ENCODE measurements at regions not wholly inside any gene's neighbourhood (a gene's known extent, or its start where the extent isn't known, plus 50 kb on each side); places are given as distances from the start of the nearest gene placed in this dataset.

DNA sequence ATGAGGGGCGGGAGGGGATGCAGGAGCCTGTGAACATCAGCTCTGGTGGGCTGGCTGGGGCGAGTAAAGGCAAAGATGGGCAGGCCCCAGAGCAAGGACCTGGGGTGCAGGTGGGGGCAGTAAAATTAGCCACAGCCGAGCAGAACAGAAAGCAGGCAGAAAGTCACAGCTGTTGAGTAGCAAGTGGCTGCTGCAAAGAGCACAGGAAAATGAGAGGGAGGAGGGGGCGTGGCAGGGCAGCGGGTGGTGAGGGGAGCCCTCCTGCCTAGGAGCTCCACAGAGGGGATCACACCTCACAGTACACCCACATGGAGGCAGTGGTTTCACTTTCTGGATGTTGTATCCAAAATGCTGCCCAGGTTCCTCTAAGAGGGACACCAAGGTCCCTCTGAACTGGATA is 79.6 kb downstream of the LBH start:
- TF ChIP-seq, protein P1, sequence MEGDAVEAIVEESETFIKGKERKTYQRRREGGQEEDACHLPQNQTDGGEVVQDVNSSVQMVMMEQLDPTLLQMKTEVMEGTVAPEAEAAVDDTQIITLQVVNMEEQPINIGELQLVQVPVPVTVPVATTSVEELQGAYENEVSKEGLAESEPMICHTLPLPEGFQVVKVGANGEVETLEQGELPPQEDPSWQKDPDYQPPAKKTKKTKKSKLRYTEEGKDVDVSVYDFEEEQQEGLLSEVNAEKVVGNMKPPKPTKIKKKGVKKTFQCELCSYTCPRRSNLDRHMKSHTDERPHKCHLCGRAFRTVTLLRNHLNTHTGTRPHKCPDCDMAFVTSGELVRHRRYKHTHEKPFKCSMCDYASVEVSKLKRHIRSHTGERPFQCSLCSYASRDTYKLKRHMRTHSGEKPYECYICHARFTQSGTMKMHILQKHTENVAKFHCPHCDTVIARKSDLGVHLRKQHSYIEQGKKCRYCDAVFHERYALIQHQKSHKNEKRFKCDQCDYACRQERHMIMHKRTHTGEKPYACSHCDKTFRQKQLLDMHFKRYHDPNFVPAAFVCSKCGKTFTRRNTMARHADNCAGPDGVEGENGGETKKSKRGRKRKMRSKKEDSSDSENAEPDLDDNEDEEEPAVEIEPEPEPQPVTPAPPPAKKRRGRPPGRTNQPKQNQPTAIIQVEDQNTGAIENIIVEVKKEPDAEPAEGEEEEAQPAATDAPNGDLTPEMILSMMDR (IDR thresholded peaks at IDR 0.05; ENCODE audit: insufficient read depth, low read length, poor library complexity, severe bottlenecking), result no peak
- no peak for TF ChIP-seq EZH2phosphoT487 (conservative IDR thresholded peaks at IDR 0.05; ENCODE audit: low read length)
